ENCODE measurements at regions not wholly inside any gene's neighbourhood (a gene's known extent, or its start where the extent isn't known, plus 50 kb on each side); places are given as distances from the start of the nearest gene placed in this dataset.

DNA sequence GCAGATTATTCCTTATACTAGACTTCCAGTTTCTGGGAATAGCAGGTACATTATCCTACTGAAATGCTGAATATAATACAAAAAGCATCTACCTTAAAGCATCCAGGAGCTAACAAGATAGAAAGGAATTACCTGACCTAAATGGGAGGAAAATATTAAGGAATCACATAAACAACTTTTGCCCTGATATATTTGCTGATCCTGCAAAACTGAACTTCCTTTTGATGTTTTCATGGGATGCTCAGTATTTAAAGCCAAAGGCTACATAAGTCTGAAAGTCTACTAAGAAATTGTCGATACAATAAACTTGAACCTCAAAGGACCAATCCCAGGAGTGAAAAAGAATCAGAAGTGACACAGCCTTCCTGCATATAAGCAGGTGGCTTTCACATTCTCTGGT lies 85.6 kb upstream of the C1orf21 start:
- no peak for DNase-seq (ENCODE audit: low read depth)
- H3K4me3 ChIP-seq (ENCODE audit: low read depth, low read length): no peak overlapping the region
- TF ChIP-seq, protein P1, sequence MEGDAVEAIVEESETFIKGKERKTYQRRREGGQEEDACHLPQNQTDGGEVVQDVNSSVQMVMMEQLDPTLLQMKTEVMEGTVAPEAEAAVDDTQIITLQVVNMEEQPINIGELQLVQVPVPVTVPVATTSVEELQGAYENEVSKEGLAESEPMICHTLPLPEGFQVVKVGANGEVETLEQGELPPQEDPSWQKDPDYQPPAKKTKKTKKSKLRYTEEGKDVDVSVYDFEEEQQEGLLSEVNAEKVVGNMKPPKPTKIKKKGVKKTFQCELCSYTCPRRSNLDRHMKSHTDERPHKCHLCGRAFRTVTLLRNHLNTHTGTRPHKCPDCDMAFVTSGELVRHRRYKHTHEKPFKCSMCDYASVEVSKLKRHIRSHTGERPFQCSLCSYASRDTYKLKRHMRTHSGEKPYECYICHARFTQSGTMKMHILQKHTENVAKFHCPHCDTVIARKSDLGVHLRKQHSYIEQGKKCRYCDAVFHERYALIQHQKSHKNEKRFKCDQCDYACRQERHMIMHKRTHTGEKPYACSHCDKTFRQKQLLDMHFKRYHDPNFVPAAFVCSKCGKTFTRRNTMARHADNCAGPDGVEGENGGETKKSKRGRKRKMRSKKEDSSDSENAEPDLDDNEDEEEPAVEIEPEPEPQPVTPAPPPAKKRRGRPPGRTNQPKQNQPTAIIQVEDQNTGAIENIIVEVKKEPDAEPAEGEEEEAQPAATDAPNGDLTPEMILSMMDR (IDR thresholded peaks at IDR 0.05; ENCODE audit: insufficient read depth, low read length): no peak

DNA sequence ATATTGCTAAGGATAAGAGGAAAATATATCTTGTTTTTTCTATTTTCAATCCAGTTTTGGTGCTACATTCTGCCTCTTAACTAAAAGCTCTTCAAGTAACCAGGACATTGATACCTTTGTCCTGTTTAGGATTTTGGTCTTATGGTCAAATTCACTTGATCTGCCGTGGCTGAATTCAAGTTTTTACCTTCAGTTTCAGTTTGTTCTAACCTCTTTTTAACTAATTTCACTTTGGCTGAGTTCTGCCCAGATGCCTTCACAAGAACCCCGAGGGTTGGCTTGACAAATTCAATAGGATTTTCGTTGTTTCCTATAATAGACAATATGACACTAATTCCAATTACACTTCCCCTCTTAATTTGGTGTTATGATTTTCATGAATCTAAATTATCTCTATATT lies 84.5 kb upstream of the C1orf21 start:
- TF ChIP-seq, protein P1 (IDR thresholded peaks at IDR 0.05; ENCODE audit: insufficient read depth, low read length): no peak
- no peak for DNase-seq (ENCODE audit: low read depth)
- no peak overlapping the region for H3K4me3 ChIP-seq (ENCODE audit: low read depth, low read length)

DNA sequence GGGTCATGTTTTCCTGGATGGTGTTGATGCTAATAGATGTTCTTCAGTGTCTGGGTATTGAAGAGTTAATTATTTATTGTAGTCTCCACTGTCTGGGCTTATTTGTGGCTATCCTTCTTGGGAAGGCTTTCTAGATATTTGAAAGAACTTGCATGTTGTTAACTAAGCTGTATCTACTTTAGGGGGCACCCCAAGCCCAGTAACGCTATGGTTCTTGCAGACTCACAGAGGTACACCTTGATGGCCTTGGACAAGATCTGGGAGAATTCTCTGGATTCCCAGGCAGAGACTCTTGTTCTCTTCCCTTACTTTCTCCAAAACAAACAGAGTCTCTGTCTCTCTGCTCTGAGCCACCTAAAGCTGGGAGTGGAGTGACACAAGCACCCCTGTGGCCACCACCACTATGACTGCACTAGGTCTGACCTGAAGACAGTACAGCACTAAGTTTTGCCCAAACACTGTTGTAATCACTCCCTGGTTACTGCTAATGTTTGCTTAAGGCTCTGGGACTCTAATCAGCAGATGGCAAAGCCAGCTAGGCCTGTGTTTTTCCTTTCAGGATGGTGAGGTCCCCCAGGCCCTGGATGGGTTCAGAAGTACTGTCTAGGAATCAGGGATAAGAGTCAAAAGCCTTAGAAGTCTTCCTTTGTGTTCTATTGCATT lies 76.5 kb upstream of the C1orf21 start:
- TF ChIP-seq, protein P1 (IDR thresholded peaks at IDR 0.05; ENCODE audit: insufficient read depth, low read length): no peak
- DNase-seq (ENCODE audit: low read depth): no peak
- H3K4me3 ChIP-seq (ENCODE audit: low read depth, low read length): no peak overlapping the region

DNA sequence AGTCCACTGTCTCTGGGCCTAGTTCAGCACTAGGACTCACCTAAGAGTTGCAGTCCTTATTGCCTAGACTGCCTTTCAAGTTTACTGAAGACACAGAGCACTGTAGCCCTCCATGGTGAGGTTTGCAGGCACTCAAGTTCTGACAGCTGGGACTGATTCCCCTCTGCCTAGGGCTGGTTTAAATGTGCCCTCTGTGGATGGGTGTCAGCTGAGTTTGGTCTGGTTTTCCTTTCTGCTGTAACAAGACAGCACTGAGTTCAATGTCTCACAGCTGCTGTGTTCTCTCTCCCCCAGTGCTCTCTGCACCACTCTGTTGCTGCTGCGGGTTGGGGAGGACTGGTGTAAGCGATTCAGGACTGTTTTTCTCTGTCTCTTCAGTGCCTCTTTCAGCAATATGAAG lies 75.2 kb upstream of the C1orf21 start:
- H3K4me3 ChIP-seq (ENCODE audit: low read depth, low read length): no peak overlapping the region
- TF ChIP-seq, protein P1 (IDR thresholded peaks at IDR 0.05; ENCODE audit: insufficient read depth, low read length): no peak
- DNase-seq (ENCODE audit: low read depth): no peak

DNA sequence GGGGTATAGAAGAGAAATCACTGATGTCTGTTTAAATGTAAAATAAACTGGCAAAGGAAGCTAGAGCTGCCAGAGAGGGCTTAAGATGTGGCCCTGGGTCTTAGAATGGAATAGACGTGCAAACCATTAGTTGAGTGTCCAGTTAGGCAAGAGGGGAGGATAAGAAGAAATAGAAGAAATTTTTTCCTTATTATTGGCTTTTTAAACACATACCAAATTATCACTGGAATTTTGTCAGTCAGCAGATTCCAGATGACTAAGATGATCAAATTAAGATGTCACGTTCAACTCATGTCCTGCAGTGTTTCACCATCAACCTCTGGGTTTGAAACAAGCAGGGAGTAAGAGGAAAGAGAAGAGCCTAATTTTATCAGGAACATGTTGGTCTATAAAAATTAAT lies 71.6 kb upstream of the C1orf21 start:
- H3K4me3 ChIP-seq (ENCODE audit: low read depth, low read length): no peak overlapping the region
- TF ChIP-seq, protein P1 (IDR thresholded peaks at IDR 0.05; ENCODE audit: insufficient read depth, low read length): no peak
- DNase-seq (ENCODE audit: low read depth): peak; percentile 65

DNA sequence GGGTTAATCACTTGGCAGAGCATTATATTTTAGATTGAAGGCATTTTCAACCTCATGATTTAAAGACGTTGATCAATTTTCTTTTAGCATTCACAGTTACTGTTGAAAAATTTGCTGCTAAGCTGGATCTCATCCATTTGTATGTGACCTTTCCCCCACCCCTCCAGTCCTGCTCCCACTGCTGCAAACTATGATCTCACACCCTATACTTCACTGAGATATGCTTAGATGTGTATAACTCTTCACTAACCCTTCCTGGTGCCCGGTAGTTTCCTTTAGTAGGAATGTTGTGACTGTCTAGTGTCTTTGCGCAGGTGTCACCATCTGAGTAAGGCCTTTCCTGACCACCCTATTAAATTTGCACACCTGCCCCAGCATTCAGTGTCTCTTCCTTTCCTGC lies 67.0 kb upstream of the C1orf21 start:
- H3K4me3 ChIP-seq (ENCODE audit: low read depth, low read length): no peak overlapping the region

More for the DNA sequence above, 67.0 kb upstream of the C1orf21 start:
- no peak for DNase-seq (ENCODE audit: low read depth)
- TF ChIP-seq, protein P1 (IDR thresholded peaks at IDR 0.05; ENCODE audit: insufficient read depth, low read length): no peak

All from fibroblast of the aortic adventitia (primary cell).